RWPE2 (cell line): ENCODE measurements at regions not wholly inside any gene's neighbourhood (a gene's known extent, or its start where the extent isn't known, plus 50 kb on each side); places are given as distances from the start of the nearest gene placed in this dataset.
"Not testable (repeated sequence)": the region's sequence is repeated elsewhere in the genome, so short reads cannot be mapped to it uniquely, and the experiment has no call there.

Experiments used
- ATAC-seq: fragments of 200-7000 bp; cut with Tn5 transposase; 3 replicates; pipeline ENCODE4 v1.9.1; 2021; ENCODE audit warnings: low read depth
- DNase-seq: peaks from one replicate; pipeline ENCODE4 v3.0.0-alpha.2; 2020; ENCODE audit warnings: low spot score
- H3K27ac ChIP-seq: fragments of 450-650 bp; 2 replicates; pipeline ENCODE4 v1.5.1; 2017; ENCODE audit warnings: mild to moderate bottlenecking; ENCODE audit not compliant: poor library complexity, severe bottlenecking
- H3K27me3 ChIP-seq: fragments of 250-450 bp; sonication (Bioruptor Pico); 2 replicates; pipeline ENCODE4 v1.5.1; 2021; ENCODE audit warnings: mild to moderate bottlenecking, moderate library complexity; ENCODE audit not compliant: insufficient read depth, poor library complexity, severe bottlenecking
- H3K36me3 ChIP-seq: fragments of 250-450 bp; sonication (Bioruptor Pico); 2 replicates; pipeline ENCODE4 v1.5.1; 2020; ENCODE audit warnings: low read depth, mild to moderate bottlenecking, moderate library complexity
- H3K4me1 ChIP-seq: fragments of 250-450 bp; sonication (Bioruptor Pico); 2 replicates; pipeline ENCODE4 v1.5.1; 2021; ENCODE audit warnings: mild to moderate bottlenecking, moderate library complexity; ENCODE audit not compliant: insufficient read depth, poor library complexity, severe bottlenecking
- H3K4me3 ChIP-seq: fragments of 250-450 bp; sonication (Bioruptor Pico); 2 replicates; pipeline ENCODE4 v1.5.1; 2021; ENCODE audit warnings: mild to moderate bottlenecking, moderate library complexity; ENCODE audit not compliant: severe bottlenecking
- H3K9me3 ChIP-seq: fragments of 250-450 bp; sonication (Bioruptor Pico); 2 replicates; pipeline ENCODE4 v1.5.1; 2021; ENCODE audit warnings: mild to moderate bottlenecking, moderate library complexity; ENCODE audit not compliant: severe bottlenecking
- CTCF ChIP-seq: fragments of 450-650 bp; IDR thresholded peaks from one replicate; pipeline ENCODE4 v1.5.1; 2017; ENCODE audit warnings: mild to moderate bottlenecking, moderate library complexity; ENCODE audit not compliant: poor library complexity, severe bottlenecking

GRCh38 chr4:158036998-158037397 is 135.8 kb downstream of the GASK1B start:
- DNase-seq (no peak), ATAC-seq (no peak)
- no peaks in the 10 kb centered on the region for H3K4me1 ChIP-seq
- H3K27ac ChIP-seq = no peak overlapping the region
- no peak overlapping the region for H3K4me3 ChIP-seq
- H3K9me3 ChIP-seq = peaks cover 9% of the 10 kb centered on the region
- no peaks in the 10 kb centered on the region for H3K27me3 ChIP-seq
- no peaks in the 10 kb centered on the region for H3K36me3 ChIP-seq
- TF ChIP-seq CTCF = no peak

- TF ChIP-seq CTCF = no peak
- no peak overlapping the region for H3K4me3 ChIP-seq
- H3K9me3 ChIP-seq = peaks cover 9% of the 10 kb centered on the region
- H3K4me1 ChIP-seq = no peaks in the 10 kb centered on the region
- DNase-seq = no peak
- H3K27ac ChIP-seq = no peak overlapping the region
- ATAC-seq = no peak
- H3K27me3 ChIP-seq = no peaks in the 10 kb centered on the region
- no peaks in the 10 kb centered on the region for H3K36me3 ChIP-seq
Measured at GRCh38 chr4:158035662-158036195, 137.1 kb downstream of the GASK1B start.

GRCh38 chr4:158033416-158034120 is 139.3 kb downstream of the GASK1B start:
- Histone ChIP-seq H3K36me3 (no peaks in the 10 kb centered on the region), H3K4me1 (no peaks in the 10 kb centered on the region), H3K4me3 (no peak overlapping the region), H3K27me3 (no peaks in the 10 kb centered on the region), H3K9me3 (peaks cover under 1% of the 10 kb centered on the region), H3K27ac (no peak overlapping the region)
- no peak for DNase-seq
- no peak for TF ChIP-seq CTCF
- ATAC-seq = no peak

GRCh38 chr4:158032733-158033415 is 140.0 kb downstream of the GASK1B start:
- Histone ChIP-seq H3K4me3 (no peak overlapping the region), H3K36me3 (no peaks in the 10 kb centered on the region), H3K27ac (no peak overlapping the region), H3K9me3 (no peaks in the 10 kb centered on the region), H3K27me3 (no peaks in the 10 kb centered on the region), H3K4me1 (no peaks in the 10 kb centered on the region)
- no peak for TF ChIP-seq CTCF
- ATAC-seq = no peak
- DNase-seq = no peak

GRCh38 chr4:158028381-158028780 is 144.4 kb downstream of the GASK1B start:
- not testable (repeated sequence) for DNase-seq, H3K9me3 ChIP-seq, H3K4me3 ChIP-seq, H3K27me3 ChIP-seq, H3K4me1 ChIP-seq, H3K36me3 ChIP-seq, ATAC-seq, H3K27ac ChIP-seq
